ENCODE measurements at regions not wholly inside any gene's neighbourhood (a gene's known extent, or its start where the extent isn't known, plus 50 kb on each side); places are given as distances from the start of the nearest gene placed in this dataset.

DNA sequence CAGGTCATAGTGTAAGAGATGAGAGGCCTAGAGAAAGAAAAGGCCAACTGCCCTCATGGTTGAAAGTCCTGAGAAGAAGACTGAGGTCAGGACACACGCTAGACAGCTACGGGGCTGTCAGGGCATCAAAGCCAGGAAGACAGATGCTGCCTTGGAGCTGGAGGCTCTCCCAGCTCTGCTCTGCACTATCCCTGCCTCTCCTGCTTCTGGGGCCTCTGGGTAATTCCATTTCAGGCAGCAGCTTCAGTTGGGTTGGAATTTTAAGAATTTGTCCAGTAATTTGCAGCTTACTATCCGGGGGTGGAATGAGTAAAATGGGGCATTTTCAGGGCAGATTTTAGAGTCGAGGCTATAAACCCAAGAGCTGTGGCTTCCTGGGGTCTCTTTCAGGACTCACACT is 76.2 kb upstream of the CTAGE1 start:
- in situ Hi-C loops (cut with MboI; ENCODE audit: low sequenced_read_pairs, unreplicated experiment) = no loop called here
- no peak for TF ChIP-seq CTCF (IDR thresholded peaks at IDR 0.05; ENCODE audit: borderline replicate concordance, control extremely low read depth, extremely low read depth, insufficient read depth, missing control alignments)
- DNase-seq (ENCODE audit: low spot score) = no peak

DNA sequence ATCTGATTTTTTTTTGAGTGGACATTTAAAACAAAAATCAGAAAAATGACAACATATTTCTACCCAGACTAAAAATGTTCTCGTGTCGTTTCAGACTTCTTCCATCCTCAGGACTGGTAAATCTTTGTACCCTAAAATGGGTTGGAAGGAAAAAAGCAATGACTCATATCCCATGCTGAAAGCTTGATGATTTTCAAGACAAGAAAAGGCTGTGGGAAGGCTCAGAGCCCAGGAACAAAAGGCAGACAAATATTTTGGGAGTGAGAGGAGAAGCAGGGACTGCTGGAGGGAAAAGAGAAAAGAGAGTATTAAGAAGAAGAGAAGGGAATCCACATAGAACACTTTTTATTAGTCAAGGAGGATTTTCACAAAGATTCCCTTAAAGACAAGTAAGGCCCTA is 77.1 kb upstream of the CTAGE1 start:
- no peak for DNase-seq (ENCODE audit: low spot score)
- in situ Hi-C loops (cut with MboI; ENCODE audit: low sequenced_read_pairs, unreplicated experiment) = no loop called here
- no peak for TF ChIP-seq CTCF (IDR thresholded peaks at IDR 0.05; ENCODE audit: borderline replicate concordance, control extremely low read depth, extremely low read depth, insufficient read depth, missing control alignments)

DNA sequence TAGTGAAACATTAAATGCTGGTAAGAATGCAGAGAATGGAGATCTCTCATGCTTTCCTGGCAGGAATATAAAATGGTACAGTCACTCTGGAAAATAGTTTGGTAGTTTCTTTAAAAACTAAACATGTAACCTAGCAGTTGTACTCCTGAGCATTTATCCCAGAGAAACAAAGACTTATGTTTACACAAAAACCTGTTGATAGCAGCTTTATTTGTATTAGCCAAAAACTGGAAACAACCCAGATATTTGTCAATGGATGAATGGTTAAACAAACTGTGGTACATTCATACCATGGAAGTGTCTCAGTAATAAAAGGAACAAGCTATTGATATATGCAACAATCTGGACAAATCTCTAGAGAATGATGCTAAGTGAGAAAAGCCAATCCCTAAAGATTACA is 81.7 kb upstream of the CTAGE1 start:
- TF ChIP-seq CTCF (IDR thresholded peaks at IDR 0.05; ENCODE audit: borderline replicate concordance, control extremely low read depth, extremely low read depth, insufficient read depth, missing control alignments) = no peak
- no peak for DNase-seq (ENCODE audit: low spot score)
- in situ Hi-C loops (cut with MboI; ENCODE audit: low sequenced_read_pairs, unreplicated experiment) = no loop called here

GRCh38 chr18:22503803-22504202 is 86.1 kb upstream of the CTAGE1 start:
- in situ Hi-C loops (cut with MboI; ENCODE audit: low sequenced_read_pairs, unreplicated experiment) = no loop called here
- no peak for DNase-seq (ENCODE audit: low spot score)
- TF ChIP-seq CTCF (IDR thresholded peaks at IDR 0.05; ENCODE audit: borderline replicate concordance, control extremely low read depth, extremely low read depth, insufficient read depth, missing control alignments) = no peak

DNA sequence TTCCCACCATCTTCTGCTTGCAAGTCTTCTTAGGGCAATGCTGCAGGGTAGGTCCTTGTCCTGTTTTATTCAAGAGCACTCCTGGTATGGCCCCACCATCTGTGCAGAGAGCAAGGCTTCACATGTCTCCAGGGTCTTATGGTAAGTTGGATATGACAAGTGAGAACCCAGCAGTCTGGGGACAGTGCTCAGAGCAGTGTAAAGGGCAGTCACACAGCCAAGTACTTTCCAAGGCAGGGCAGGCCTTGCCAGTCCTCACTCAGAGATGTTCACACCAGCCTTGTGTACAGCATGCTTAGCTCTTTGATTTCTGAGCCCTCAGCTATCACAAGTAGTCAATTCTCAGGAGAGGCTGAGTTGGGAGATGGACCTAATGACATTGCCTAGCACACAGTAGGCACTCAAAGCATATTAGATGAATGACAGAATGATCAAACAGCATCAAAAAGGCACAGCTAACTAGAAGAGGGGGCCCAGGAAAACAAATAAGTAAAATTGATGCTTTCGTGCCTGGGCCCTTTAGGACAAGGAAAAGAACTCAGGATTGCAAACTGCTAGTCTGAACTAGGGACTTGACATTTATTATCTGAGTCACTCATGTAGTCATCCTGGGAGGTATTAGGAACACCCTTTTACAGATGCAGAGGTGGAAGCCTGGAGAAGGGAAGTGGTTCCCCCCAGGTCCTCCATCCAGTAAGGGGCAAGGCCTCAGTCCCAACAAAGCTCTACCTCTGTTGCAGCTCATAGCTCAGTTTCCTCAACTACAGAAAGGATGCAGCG is 86.7 kb upstream of the CTAGE1 start:
- DNase-seq (ENCODE audit: low spot score) = no peak
- TF ChIP-seq CTCF (IDR thresholded peaks at IDR 0.05; ENCODE audit: borderline replicate concordance, control extremely low read depth, extremely low read depth, insufficient read depth, missing control alignments) = no peak
- in situ Hi-C loops (cut with MboI; ENCODE audit: low sequenced_read_pairs, unreplicated experiment) = no loop called here

GRCh38 chr18:22505141-22505591 is 87.5 kb upstream of the CTAGE1 start:
- no peak for TF ChIP-seq CTCF (IDR thresholded peaks at IDR 0.05; ENCODE audit: borderline replicate concordance, control extremely low read depth, extremely low read depth, insufficient read depth, missing control alignments)
- in situ Hi-C loops (cut with MboI; ENCODE audit: low sequenced_read_pairs, unreplicated experiment) = no loop called here
- no peak for DNase-seq (ENCODE audit: low spot score)
